ENCODE measurements at regions not wholly inside any gene's neighbourhood (a gene's known extent, or its start where the extent isn't known, plus 50 kb on each side); places are given as distances from the start of the nearest gene placed in this dataset.

DNA sequence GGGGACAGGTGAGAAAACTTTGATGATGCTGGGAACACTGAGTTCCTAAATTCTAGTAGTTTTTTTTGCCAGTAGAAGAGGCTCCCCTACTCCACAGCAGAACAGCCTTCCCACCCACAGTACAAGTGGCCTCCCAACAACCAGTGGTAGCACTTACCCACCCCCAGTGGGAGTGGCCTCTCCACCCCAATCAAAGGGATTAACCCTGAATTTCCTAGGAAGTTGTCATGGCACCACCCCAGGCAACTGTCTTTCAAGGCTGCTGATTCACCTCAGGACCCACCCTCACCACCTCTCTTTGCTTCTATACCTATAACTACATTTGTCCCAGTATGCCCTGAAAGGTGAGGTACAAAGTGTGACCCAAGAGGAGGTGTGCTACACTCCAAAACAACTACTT lies 81.4 kb upstream of the PRDX6 start:
- in situ Hi-C loops (cut with MboI; ENCODE audit: low sequenced_read_pairs): no loop called here
- H3K4ac ChIP-seq (ENCODE audit: low read depth, low read length): no peak overlapping the region

More for the DNA sequence above, 81.4 kb upstream of the PRDX6 start:
- no peak overlapping the region for H3K18ac ChIP-seq (ENCODE audit: low read depth, low read length)
- no TSS peak for BruUV-seq (replicated peaks)
- no peaks in the 10 kb centered on the region for H3K36me3 ChIP-seq (ENCODE audit: control insufficient read depth, insufficient read depth, low read length)
- no peak overlapping the region for H4K91ac ChIP-seq (ENCODE audit: insufficient read depth, low read depth, low read length)
- H2BK20ac ChIP-seq (ENCODE audit: low read depth, low read length): no peak overlapping the region
- no peak overlapping the region for H3K27ac ChIP-seq (ENCODE audit: insufficient read depth, low read length)
- H2BK120ac ChIP-seq (ENCODE audit: low read depth, low read length): no peak overlapping the region
- H3K79me1 ChIP-seq (ENCODE audit: low read depth in 1 of 2, low read length in 2 of 2): no peaks in the 10 kb centered on the region
- H4K5ac ChIP-seq (ENCODE audit: low read depth, low read length): no peak overlapping the region
- H2AK5ac ChIP-seq (ENCODE audit: low read depth, low read length): no peak overlapping the region
- H3K56ac ChIP-seq (ENCODE audit: extremely low read depth, insufficient read depth, low read length): no peak overlapping the region
- H4K20me1 ChIP-seq (ENCODE audit: insufficient read depth, low read length): no peaks in the 10 kb centered on the region
- peaks cover 6% of the 10 kb centered on the region for H3K9me1 ChIP-seq (ENCODE audit: insufficient read depth, low read length)
- no peak overlapping the region for H2BK15ac ChIP-seq (ENCODE audit: low read depth, low read length)
- no peak overlapping the region for H3K4me2 ChIP-seq (ENCODE audit: low read depth, low read length)
- ATAC-seq (ENCODE audit: low read depth) (no peak), DNase-seq (no peak)
- TF ChIP-seq, protein P1, sequence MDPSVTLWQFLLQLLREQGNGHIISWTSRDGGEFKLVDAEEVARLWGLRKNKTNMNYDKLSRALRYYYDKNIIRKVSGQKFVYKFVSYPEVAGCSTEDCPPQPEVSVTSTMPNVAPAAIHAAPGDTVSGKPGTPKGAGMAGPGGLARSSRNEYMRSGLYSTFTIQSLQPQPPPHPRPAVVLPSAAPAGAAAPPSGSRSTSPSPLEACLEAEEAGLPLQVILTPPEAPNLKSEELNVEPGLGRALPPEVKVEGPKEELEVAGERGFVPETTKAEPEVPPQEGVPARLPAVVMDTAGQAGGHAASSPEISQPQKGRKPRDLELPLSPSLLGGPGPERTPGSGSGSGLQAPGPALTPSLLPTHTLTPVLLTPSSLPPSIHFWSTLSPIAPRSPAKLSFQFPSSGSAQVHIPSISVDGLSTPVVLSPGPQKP (IDR thresholded peaks at IDR 0.05; ENCODE audit: borderline replicate concordance, low read depth, low read length): no peak
- TF ChIP-seq RCOR1 (IDR thresholded peaks at IDR 0.05; ENCODE audit: insufficient replicate concordance, low read length) (no peak), CHD1 (IDR thresholded peaks at IDR 0.05; ENCODE audit: low read depth, low read length) (no peak), FOS (IDR thresholded peaks at IDR 0.05; ENCODE audit: low read depth, low read length) (no peak), RFX5 (IDR thresholded peaks at IDR 0.05; ENCODE audit: low read depth, low read length) (no peak), MXI1 (IDR thresholded peaks at IDR 0.05; ENCODE audit: borderline replicate concordance, low read depth, low read length) (no peak), BHLHE40 (IDR thresholded peaks at IDR 0.05; ENCODE audit: low read depth, low read length) (no peak), POLR2A (IDR thresholded peaks at IDR 0.05; ENCODE audit: low read depth, low read length) (no peak), SMC3 (IDR thresholded peaks at IDR 0.05; ENCODE audit: low read depth, low read length) (no peak), MAFK (IDR thresholded peaks at IDR 0.05; ENCODE audit: low read depth, low read length) (no peak), CEBPB (IDR thresholded peaks at IDR 0.05; ENCODE audit: low read depth, low read length) (no peak), MAZ (IDR thresholded peaks at IDR 0.05; ENCODE audit: borderline replicate concordance, low read depth, low read length) (no peak), RAD21 (IDR thresholded peaks at IDR 0.05; ENCODE audit: low read length) (no peak)
- TF ChIP-seq, protein P2, sequence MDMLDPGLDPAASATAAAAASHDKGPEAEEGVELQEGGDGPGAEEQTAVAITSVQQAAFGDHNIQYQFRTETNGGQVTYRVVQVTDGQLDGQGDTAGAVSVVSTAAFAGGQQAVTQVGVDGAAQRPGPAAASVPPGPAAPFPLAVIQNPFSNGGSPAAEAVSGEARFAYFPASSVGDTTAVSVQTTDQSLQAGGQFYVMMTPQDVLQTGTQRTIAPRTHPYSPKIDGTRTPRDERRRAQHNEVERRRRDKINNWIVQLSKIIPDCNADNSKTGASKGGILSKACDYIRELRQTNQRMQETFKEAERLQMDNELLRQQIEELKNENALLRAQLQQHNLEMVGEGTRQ (IDR thresholded peaks at IDR 0.05; ENCODE audit: low read depth, low read length): no peak
- TF ChIP-seq, protein P3, sequence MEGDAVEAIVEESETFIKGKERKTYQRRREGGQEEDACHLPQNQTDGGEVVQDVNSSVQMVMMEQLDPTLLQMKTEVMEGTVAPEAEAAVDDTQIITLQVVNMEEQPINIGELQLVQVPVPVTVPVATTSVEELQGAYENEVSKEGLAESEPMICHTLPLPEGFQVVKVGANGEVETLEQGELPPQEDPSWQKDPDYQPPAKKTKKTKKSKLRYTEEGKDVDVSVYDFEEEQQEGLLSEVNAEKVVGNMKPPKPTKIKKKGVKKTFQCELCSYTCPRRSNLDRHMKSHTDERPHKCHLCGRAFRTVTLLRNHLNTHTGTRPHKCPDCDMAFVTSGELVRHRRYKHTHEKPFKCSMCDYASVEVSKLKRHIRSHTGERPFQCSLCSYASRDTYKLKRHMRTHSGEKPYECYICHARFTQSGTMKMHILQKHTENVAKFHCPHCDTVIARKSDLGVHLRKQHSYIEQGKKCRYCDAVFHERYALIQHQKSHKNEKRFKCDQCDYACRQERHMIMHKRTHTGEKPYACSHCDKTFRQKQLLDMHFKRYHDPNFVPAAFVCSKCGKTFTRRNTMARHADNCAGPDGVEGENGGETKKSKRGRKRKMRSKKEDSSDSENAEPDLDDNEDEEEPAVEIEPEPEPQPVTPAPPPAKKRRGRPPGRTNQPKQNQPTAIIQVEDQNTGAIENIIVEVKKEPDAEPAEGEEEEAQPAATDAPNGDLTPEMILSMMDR (conservative IDR thresholded peaks at IDR 0.05; ENCODE audit: low read depth, low read length): no peak
- no peaks in the 10 kb centered on the region for H3K9me3 ChIP-seq (ENCODE audit: control insufficient read depth, insufficient read depth, low read length)
- H2BK5ac ChIP-seq (ENCODE audit: low read depth, low read length, poor library complexity, severe bottlenecking): no peak overlapping the region
- dilution Hi-C loops (cut with HindIII; ENCODE audit: low sequenced_read_pairs, unreplicated experiment) (no loop called here), intact Hi-C loops (cut with micrococcal nuclease) (no loop called here)
- no peak overlapping the region for H2AK9ac ChIP-seq (replicated peaks; ENCODE audit: low read depth, low read length, poor library complexity)
- ChIA-PET POLR2A (ENCODE audit: unreplicated experiment) (no interaction called here), CTCF (no interaction called here)
- H3K27me3 ChIP-seq (ENCODE audit: control insufficient read depth, insufficient read depth, low read length): no peaks in the 10 kb centered on the region
- H3K23ac ChIP-seq (ENCODE audit: low read depth, low read length): no peak overlapping the region
- H3K9ac ChIP-seq (ENCODE audit: low read depth, low read length): no peak overlapping the region
- peaks cover 4% of the 10 kb centered on the region for H3K4me1 ChIP-seq (ENCODE audit: control insufficient read depth, insufficient read depth, low read length)
- H2AFZ ChIP-seq (replicated peaks; ENCODE audit: low read length, poor library complexity): no peak overlapping the region
- H3K14ac ChIP-seq (replicated peaks; ENCODE audit: low read depth, low read length): no peak overlapping the region
- H3K4me3 ChIP-seq (ENCODE audit: insufficient read depth, low read depth, low read length): no peak overlapping the region
- no peak overlapping the region for H4K8ac ChIP-seq (ENCODE audit: low read depth in 2 of 2, low read length in 2 of 2)

All from IMR-90 (cell line).